ENCODE measurements at regions not wholly inside any gene's neighbourhood (a gene's known extent, or its start where the extent isn't known, plus 50 kb on each side); places are given as distances from the start of the nearest gene placed in this dataset.

DNA sequence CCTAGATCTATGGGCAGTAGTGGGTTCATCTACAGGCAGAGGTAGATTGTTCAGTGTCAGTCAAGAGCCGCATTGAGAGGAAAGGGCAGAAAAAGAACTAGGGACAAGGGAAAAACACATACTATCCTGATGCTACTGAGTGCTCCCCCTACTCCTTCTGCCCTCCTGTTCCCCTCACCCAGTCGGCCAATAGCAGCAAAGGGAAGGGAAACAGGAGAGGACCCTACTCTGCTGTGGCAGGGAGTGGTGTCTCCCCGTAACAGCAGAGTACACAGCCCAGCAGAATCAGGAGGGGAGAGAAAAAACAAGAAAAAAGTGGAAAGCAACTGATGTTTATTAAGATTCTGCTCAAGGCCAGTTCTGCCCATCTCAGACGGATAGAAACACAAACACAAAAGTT lies 136.1 kb upstream of the CCDC150 start:
- 87% methylated on average over 4 of the region's 4 CpGs for WGBS (ENCODE audit: low lambda C conversion rate, missing lambda C conversion rate)
- DNase-seq (ENCODE audit: low spot score): no peak
- H3K4me3 ChIP-seq: no peak overlapping the region
- H3K9me3 ChIP-seq (ENCODE audit: low read depth): peaks cover 5% of the 10 kb centered on the region
- H3K27ac ChIP-seq: no peak overlapping the region
- TF ChIP-seq EZH2 (IDR thresholded peaks at IDR 0.05; ENCODE audit: borderline replicate concordance): no peak
- no peaks in the 10 kb centered on the region for H3K79me2 ChIP-seq
- no peaks in the 10 kb centered on the region for H3K27me3 ChIP-seq
- no peaks in the 10 kb centered on the region for H3K9me2 ChIP-seq (replicated peaks; ENCODE audit: insufficient read depth)
- no peaks in the 10 kb centered on the region for H3K36me3 ChIP-seq (replicated peaks; ENCODE audit: insufficient read depth, low read depth)
- H3K4me2 ChIP-seq: no peak overlapping the region
- H3K4me1 ChIP-seq (ENCODE audit: insufficient read depth): no peaks in the 10 kb centered on the region
- H2AFZ ChIP-seq: no peak overlapping the region
- no peaks in the 10 kb centered on the region for H4K20me1 ChIP-seq (ENCODE audit: insufficient read depth, poor library complexity, severe bottlenecking)

DNA sequence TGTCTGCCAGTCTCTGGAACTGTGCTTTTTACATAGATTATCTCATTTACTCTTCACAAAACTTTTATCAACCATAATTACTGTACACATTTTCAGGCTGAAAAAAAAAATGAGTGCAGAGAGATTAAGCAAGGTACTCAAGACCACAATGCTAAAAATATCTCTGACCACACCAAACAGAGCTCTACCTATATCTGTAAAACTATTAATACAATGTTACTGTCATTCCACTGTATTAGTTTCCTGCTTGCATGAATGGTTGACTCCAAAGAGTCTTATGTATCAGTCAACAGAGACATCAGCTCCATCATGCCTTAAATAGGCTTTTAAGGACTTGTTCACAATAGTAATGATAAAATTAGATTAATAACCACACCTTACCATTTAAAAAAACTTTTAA lies 134.7 kb upstream of the CCDC150 start:
- H3K4me1 ChIP-seq (ENCODE audit: insufficient read depth): no peaks in the 10 kb centered on the region
- no peaks in the 10 kb centered on the region for H4K20me1 ChIP-seq (ENCODE audit: insufficient read depth, poor library complexity, severe bottlenecking)
- H3K4me2 ChIP-seq: no peak overlapping the region
- H3K79me2 ChIP-seq: no peaks in the 10 kb centered on the region
- no peak overlapping the region for H3K27ac ChIP-seq
- no peaks in the 10 kb centered on the region for H3K36me3 ChIP-seq (replicated peaks; ENCODE audit: insufficient read depth, low read depth)
- TF ChIP-seq, protein P1, sequence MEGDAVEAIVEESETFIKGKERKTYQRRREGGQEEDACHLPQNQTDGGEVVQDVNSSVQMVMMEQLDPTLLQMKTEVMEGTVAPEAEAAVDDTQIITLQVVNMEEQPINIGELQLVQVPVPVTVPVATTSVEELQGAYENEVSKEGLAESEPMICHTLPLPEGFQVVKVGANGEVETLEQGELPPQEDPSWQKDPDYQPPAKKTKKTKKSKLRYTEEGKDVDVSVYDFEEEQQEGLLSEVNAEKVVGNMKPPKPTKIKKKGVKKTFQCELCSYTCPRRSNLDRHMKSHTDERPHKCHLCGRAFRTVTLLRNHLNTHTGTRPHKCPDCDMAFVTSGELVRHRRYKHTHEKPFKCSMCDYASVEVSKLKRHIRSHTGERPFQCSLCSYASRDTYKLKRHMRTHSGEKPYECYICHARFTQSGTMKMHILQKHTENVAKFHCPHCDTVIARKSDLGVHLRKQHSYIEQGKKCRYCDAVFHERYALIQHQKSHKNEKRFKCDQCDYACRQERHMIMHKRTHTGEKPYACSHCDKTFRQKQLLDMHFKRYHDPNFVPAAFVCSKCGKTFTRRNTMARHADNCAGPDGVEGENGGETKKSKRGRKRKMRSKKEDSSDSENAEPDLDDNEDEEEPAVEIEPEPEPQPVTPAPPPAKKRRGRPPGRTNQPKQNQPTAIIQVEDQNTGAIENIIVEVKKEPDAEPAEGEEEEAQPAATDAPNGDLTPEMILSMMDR (IDR thresholded peaks at IDR 0.05; ENCODE audit: poor library complexity): no peak
- TF ChIP-seq EZH2 (IDR thresholded peaks at IDR 0.05; ENCODE audit: borderline replicate concordance) (no peak), EZH2phosphoT487 (IDR thresholded peaks at IDR 0.05; ENCODE audit: low read depth, severe bottlenecking, unreplicated experiment) (no peak)
- H3K9me2 ChIP-seq (replicated peaks; ENCODE audit: insufficient read depth): no peaks in the 10 kb centered on the region
- no peaks in the 10 kb centered on the region for H3K27me3 ChIP-seq
- no peak overlapping the region for H2AFZ ChIP-seq
- DNase-seq (ENCODE audit: low spot score): no peak
- no peaks in the 10 kb centered on the region for H3K9me3 ChIP-seq (ENCODE audit: low read depth)
- H3K4me3 ChIP-seq: no peak overlapping the region

DNA sequence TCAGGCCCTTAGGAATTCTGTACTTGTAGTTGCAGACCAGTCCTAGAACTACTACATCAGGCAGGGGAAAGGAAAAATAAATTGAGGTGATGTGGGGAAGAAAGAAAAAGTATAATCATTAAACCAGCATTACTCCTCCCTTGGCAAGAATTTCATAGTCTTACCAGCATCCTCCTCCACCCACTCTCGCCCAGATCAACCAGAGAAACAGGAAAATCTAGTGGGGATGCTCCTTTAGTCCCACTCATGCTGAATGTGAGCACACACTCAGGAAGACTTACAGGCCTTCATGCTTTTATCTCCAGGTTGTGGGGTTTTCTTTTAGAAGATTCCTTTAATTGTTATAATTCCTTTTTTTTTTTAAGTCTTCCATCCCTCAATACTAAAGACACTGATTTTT lies 129.3 kb upstream of the CCDC150 start:
- 89% methylated on average over 1 of the region's 1 CpG for WGBS (ENCODE audit: low lambda C conversion rate, missing lambda C conversion rate)
- no peak overlapping the region for H3K4me3 ChIP-seq
- H3K27me3 ChIP-seq: no peaks in the 10 kb centered on the region
- no peak overlapping the region for H3K4me2 ChIP-seq
- DNase-seq (ENCODE audit: low spot score): no peak
- no peaks in the 10 kb centered on the region for H3K79me2 ChIP-seq
- no peaks in the 10 kb centered on the region for H3K36me3 ChIP-seq (replicated peaks; ENCODE audit: insufficient read depth, low read depth)
- no peak overlapping the region for H3K27ac ChIP-seq
- no peaks in the 10 kb centered on the region for H3K9me2 ChIP-seq (replicated peaks; ENCODE audit: insufficient read depth)
- no peak overlapping the region for H2AFZ ChIP-seq
- no peaks in the 10 kb centered on the region for H3K9me3 ChIP-seq (ENCODE audit: low read depth)
- no peaks in the 10 kb centered on the region for H3K4me1 ChIP-seq (ENCODE audit: insufficient read depth)
- H4K20me1 ChIP-seq (ENCODE audit: insufficient read depth, poor library complexity, severe bottlenecking): no peaks in the 10 kb centered on the region
- TF ChIP-seq, protein P1 (IDR thresholded peaks at IDR 0.05; ENCODE audit: poor library complexity): no peak
- no peak for TF ChIP-seq EZH2 (IDR thresholded peaks at IDR 0.05; ENCODE audit: borderline replicate concordance)
- TF ChIP-seq EZH2phosphoT487 (IDR thresholded peaks at IDR 0.05; ENCODE audit: low read depth, severe bottlenecking, unreplicated experiment): no peak

DNA sequence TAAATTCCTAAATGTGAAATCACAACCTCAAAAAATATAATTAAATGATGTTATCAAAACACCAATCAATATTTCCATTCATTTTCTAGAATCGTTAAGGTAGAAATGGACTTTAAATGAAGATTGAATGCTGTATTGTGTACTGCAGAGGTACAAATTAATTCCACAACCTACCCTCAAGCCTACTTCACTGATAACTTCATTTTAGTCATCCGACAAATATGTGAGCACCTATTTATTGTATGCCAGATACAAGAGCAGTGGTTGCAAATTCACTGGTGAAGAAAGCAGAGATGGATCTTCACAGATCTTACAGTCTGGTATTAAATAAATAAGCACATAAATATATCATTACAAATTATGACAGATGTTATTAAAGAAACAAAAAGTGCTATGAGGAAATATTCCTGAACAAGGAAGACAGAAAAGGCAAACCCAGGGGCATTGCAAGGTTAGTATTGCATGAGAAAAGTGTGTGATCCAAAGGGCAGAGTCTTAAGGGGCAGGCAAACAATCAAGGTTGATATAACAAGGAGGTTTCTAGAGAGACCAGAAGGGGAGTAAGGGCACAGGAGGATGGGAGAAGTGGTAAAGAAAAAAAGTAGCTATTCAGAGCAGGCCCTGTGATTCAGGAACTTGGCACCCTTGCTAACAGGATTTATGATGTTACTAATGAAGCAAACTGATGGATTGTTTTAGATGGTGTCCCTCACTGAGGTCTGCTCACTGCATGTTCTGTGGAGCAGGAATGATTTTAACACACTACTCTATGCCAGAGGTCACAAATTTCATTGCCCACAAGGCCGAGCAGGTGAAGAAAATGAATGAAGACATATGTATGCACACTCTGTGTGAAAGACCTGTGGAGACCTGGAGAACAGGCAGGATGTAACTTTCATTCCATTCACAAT lies 128.0 kb upstream of the CCDC150 start:
- no peak overlapping the region for H3K4me3 ChIP-seq
- H4K20me1 ChIP-seq (ENCODE audit: insufficient read depth, poor library complexity, severe bottlenecking): no peaks in the 10 kb centered on the region
- H3K79me2 ChIP-seq: no peaks in the 10 kb centered on the region
- no peaks in the 10 kb centered on the region for H3K9me3 ChIP-seq (ENCODE audit: low read depth)
- TF ChIP-seq EZH2 (IDR thresholded peaks at IDR 0.05; ENCODE audit: borderline replicate concordance) (no peak), EZH2phosphoT487 (IDR thresholded peaks at IDR 0.05; ENCODE audit: low read depth, severe bottlenecking, unreplicated experiment) (no peak)
- TF ChIP-seq, protein P1 (IDR thresholded peaks at IDR 0.05; ENCODE audit: poor library complexity): no peak
- no peak for DNase-seq (ENCODE audit: low spot score)
- no peak overlapping the region for H3K4me2 ChIP-seq
- WGBS (ENCODE audit: low lambda C conversion rate, missing lambda C conversion rate): 89% methylated on average over 3 of the region's 3 CpGs
- no peaks in the 10 kb centered on the region for H3K9me2 ChIP-seq (replicated peaks; ENCODE audit: insufficient read depth)
- H3K27me3 ChIP-seq: no peaks in the 10 kb centered on the region
- H3K4me1 ChIP-seq (ENCODE audit: insufficient read depth): no peaks in the 10 kb centered on the region
- no peaks in the 10 kb centered on the region for H3K36me3 ChIP-seq (replicated peaks; ENCODE audit: insufficient read depth, low read depth)
- no peak overlapping the region for H3K27ac ChIP-seq
- no peak overlapping the region for H2AFZ ChIP-seq

Data from hepatocyte (in vitro differentiated cells).